ENCODE measurements at regions not wholly inside any gene's neighbourhood (a gene's known extent, or its start where the extent isn't known, plus 50 kb on each side); places are given as distances from the start of the nearest gene placed in this dataset.

GRCh38 chrX:115402299-115402698, 112.8 kb downstream of the LUZP4 start:
- TF ChIP-seq CTCF (conservative IDR thresholded peaks at IDR 0.05; ENCODE audit: low read depth, low read length) (no peak), EZH2 (IDR thresholded peaks at IDR 0.05; ENCODE audit: low read length, unreplicated experiment) (no peak), EZH2phosphoT487 (IDR thresholded peaks at IDR 0.05; ENCODE audit: borderline replicate concordance, low read length) (no peak)

All from PC-3 (cell line).